ENCODE measurements at regions not wholly inside any gene's neighbourhood (a gene's known extent, or its start where the extent isn't known, plus 50 kb on each side); places are given as distances from the start of the nearest gene placed in this dataset.
"Not testable (repeated sequence)": the region's sequence is repeated elsewhere in the genome, so short reads cannot be mapped to it uniquely, and the experiment has no call there.

- no peak for DNase-seq
Measured at GRCh38 chr5:172546196-172546595, 91.9 kb upstream of the SH3PXD2B start.

- peak; percentile 43 for DNase-seq
Measured at GRCh38 chr5:172545291-172545801, 91.0 kb upstream of the SH3PXD2B start.

GRCh38 chr5:172544371-172545095 is 90.2 kb upstream of the SH3PXD2B start:
- DNase-seq = no peak

- peak; percentile 43 for DNase-seq
Measured at GRCh38 chr5:172543484-172544298, 89.4 kb upstream of the SH3PXD2B start.

GRCh38 chr5:172542651-172543131 is 88.4 kb upstream of the SH3PXD2B start:
- DNase-seq = no peak

- DNase-seq = no peak
Measured at GRCh38 chr5:172541773-172542136, 87.4 kb upstream of the SH3PXD2B start.

- DNase-seq = no peak
Measured at GRCh38 chr5:172541099-172541772, 86.9 kb upstream of the SH3PXD2B start.

GRCh38 chr5:172540099-172540870 is 86.0 kb upstream of the SH3PXD2B start:
- DNase-seq = no peak

GRCh38 chr5:172535108-172535445 is 80.8 kb upstream of the SH3PXD2B start:
- no peak for DNase-seq

- DNase-seq = no peak
Measured at GRCh38 chr5:172534229-172535107, 80.1 kb upstream of the SH3PXD2B start.

- no peak for DNase-seq
Measured at GRCh38 chr5:172533399-172534228, 79.3 kb upstream of the SH3PXD2B start.

GRCh38 chr5:172533058-172533398 is 78.7 kb upstream of the SH3PXD2B start:
- no peak for DNase-seq

- not testable (repeated sequence) for DNase-seq
Measured at GRCh38 chr5:172532439-172532838, 78.1 kb upstream of the SH3PXD2B start.

GRCh38 chr5:172531704-172532026 is 77.3 kb upstream of the SH3PXD2B start:
- DNase-seq = no peak

- no peak for DNase-seq
Measured at GRCh38 chr5:172530878-172531703, 76.8 kb upstream of the SH3PXD2B start.

- no peak for DNase-seq
Measured at GRCh38 chr5:172530406-172530805, 76.1 kb upstream of the SH3PXD2B start.

- DNase-seq = no peak
Measured at GRCh38 chr5:172529896-172530295, 75.6 kb upstream of the SH3PXD2B start.

- DNase-seq = no peak
Measured at GRCh38 chr5:172528440-172528839, 74.1 kb upstream of the SH3PXD2B start.

GRCh38 chr5:172527559-172527958 is 73.2 kb upstream of the SH3PXD2B start:
- no peak for DNase-seq

- no peak for DNase-seq
Measured at GRCh38 chr5:172525996-172526360, 71.7 kb upstream of the SH3PXD2B start.

All from NCI-H82 (cell line).